ENCODE measurements at regions not wholly inside any gene's neighbourhood (a gene's known extent, or its start where the extent isn't known, plus 50 kb on each side); places are given as distances from the start of the nearest gene placed in this dataset.

DNA sequence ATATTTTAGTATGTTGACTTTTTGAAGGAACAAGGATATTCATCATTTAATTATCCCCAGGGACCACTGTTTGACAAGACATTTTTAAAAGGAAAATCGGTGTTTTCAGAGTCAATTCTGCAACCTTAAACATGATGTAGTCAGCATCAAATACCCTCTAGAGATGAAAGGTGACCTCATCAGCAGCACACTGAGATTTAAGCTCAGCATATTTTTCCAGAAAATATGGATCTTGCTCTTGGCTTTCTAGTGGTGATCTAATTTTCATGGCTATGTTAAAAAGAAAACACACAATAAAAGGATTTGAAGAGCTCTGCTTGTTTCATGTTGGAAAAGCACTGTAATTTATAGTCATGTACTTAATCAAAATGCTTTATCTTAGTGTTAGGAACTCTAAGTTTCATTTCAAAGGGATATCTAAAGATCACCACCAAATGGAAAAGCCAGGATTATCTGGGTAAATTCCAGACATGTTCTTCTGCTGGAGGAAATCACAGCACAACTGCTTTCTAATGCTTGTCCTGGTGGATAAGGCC is 487.2 kb downstream of the ENC1 start:
- no peaks in the 10 kb centered on the region for H3K36me3 ChIP-seq (ENCODE audit: control insufficient read depth in 2 of 2, insufficient read depth in 2 of 2, low read length in 2 of 2)
- H3K27ac ChIP-seq (ENCODE audit: low read length) = no peak overlapping the region
- no peaks in the 10 kb centered on the region for H3K9me3 ChIP-seq (ENCODE audit: control insufficient read depth in 2 of 2, low read length in 2 of 2)
- H3K9ac ChIP-seq (ENCODE audit: low read length in 2 of 2) = no peak overlapping the region
- peaks cover under 1% of the 10 kb centered on the region for H3K4me1 ChIP-seq (ENCODE audit: control insufficient read depth, insufficient read depth, low read length)
- no peaks in the 10 kb centered on the region for H3K27me3 ChIP-seq (ENCODE audit: control insufficient read depth in 1 of 2, insufficient read depth in 2 of 2, low read length in 2 of 2)
- H3K4me3 ChIP-seq (ENCODE audit: low read length in 2 of 2) = no peak overlapping the region

DNA sequence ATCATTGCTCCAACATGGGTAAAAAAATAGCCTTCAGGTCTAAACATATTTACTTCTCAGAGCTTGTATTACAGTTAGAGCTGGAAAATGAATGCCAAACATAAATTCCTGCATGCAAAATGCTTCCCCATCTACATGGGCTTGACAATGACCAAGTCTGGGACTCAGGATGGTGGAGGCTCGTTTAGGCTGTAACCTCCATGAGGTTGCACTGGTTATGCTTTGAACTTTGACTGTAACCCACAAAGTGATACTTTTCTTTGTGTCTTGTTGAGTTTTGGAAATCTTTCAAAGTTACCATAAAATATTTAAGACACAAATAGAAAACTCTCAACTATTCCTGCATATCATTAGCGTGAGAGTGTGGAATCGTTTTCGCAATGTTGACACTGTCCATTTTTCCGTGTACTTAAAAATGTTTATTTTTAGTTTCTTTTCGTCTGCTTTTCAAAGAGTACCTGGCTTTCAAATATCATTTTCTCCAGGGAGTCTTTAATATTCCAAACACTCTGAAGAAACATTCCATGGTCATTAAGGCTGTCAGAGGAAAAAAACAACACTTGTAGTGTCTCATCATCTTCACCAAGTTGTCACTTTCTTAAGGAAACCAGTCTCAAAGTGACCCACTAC is 487.8 kb downstream of the ENC1 start:
- no peaks in the 10 kb centered on the region for H3K27me3 ChIP-seq (ENCODE audit: control insufficient read depth in 1 of 2, insufficient read depth in 2 of 2, low read length in 2 of 2)
- H3K4me3 ChIP-seq (ENCODE audit: low read length in 2 of 2) = no peak overlapping the region
- no peaks in the 10 kb centered on the region for H3K9me3 ChIP-seq (ENCODE audit: control insufficient read depth in 2 of 2, low read length in 2 of 2)
- H3K27ac ChIP-seq (ENCODE audit: low read length) = no peak overlapping the region
- no peaks in the 10 kb centered on the region for H3K36me3 ChIP-seq (ENCODE audit: control insufficient read depth in 2 of 2, insufficient read depth in 2 of 2, low read length in 2 of 2)
- H3K4me1 ChIP-seq (ENCODE audit: control insufficient read depth, insufficient read depth, low read length) = peaks cover 3% of the 10 kb centered on the region
- H3K9ac ChIP-seq (ENCODE audit: low read length in 2 of 2) = no peak overlapping the region

DNA sequence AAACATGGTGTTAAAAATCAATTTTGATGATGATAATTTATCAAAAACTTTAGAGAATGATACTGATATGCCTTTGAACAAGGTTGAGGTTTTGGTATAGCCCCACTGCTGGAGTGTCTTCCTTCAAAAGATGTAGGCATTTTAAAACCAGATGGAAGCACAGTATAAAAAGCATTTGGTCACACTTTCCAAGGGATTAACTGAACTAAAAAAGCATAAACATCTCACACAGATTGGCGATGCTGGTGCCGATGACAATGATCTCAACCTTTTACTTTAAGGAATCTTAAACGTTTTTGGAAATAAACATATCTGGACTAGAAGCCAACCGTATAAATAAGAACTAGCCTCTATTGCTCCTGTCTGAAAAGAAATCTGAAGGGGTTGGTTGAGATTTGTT is 488.4 kb downstream of the ENC1 start:
- no peak overlapping the region for H3K27ac ChIP-seq (ENCODE audit: low read length)
- H3K9me3 ChIP-seq (ENCODE audit: control insufficient read depth in 2 of 2, low read length in 2 of 2) = no peaks in the 10 kb centered on the region
- H3K36me3 ChIP-seq (ENCODE audit: control insufficient read depth in 2 of 2, insufficient read depth in 2 of 2, low read length in 2 of 2) = no peaks in the 10 kb centered on the region
- H3K27me3 ChIP-seq (ENCODE audit: control insufficient read depth in 1 of 2, insufficient read depth in 2 of 2, low read length in 2 of 2) = no peaks in the 10 kb centered on the region
- no peak overlapping the region for H3K9ac ChIP-seq (ENCODE audit: low read length in 2 of 2)
- no peak overlapping the region for H3K4me3 ChIP-seq (ENCODE audit: low read length in 2 of 2)
- peaks cover 3% of the 10 kb centered on the region for H3K4me1 ChIP-seq (ENCODE audit: control insufficient read depth, insufficient read depth, low read length)

DNA sequence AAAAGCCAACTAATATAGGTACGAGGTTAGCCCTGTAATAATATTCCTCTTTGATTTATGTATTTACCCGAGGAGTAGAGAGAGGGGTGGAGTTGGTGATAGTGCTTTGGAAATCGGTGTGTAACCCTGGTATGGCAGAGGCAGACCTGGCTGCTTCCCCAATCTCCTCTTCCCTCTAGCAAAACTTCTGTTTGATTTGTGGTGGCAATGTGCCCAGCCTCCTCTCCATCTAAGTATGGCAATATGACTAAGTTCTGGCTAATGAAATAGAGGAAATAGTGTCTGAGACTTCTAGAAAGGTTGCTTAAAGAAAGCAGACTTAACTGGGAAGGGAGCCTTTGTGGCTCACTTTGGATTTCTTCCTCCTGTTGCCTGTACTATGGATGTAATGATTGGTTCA is 491.1 kb downstream of the ENC1 start:
- Histone ChIP-seq H3K9me3 (ENCODE audit: control insufficient read depth in 2 of 2, low read length in 2 of 2) (no peaks in the 10 kb centered on the region), H3K9ac (ENCODE audit: low read length in 2 of 2) (no peak overlapping the region), H3K27me3 (ENCODE audit: control insufficient read depth in 1 of 2, insufficient read depth in 2 of 2, low read length in 2 of 2) (no peaks in the 10 kb centered on the region), H3K4me1 (ENCODE audit: control insufficient read depth, insufficient read depth, low read length) (peaks cover 3% of the 10 kb centered on the region), H3K36me3 (ENCODE audit: control insufficient read depth in 2 of 2, insufficient read depth in 2 of 2, low read length in 2 of 2) (no peaks in the 10 kb centered on the region), H3K27ac (ENCODE audit: low read length) (no peak overlapping the region), H3K4me3 (ENCODE audit: low read length in 2 of 2) (no peak overlapping the region)

DNA sequence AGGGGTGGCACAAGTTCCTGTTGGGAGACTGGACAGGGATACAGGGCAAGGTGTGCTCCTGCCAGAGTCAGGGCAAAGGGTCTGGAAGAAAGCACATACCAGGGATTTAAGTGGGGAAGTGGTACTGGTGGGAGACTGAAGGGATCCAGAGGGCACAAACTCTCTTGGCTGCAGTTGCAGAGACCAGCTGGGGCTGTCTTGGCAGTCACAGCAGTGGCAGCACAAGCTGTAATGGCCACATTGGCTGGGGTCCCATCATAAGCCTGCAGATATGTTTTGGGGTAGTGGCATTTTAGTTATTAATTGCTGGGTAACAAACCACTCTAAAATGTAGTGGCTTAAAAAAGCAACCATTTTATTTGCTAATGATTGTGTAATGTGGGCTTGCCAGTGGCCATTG is 492.2 kb downstream of the ENC1 start:
- Histone ChIP-seq H3K36me3 (ENCODE audit: control insufficient read depth in 2 of 2, insufficient read depth in 2 of 2, low read length in 2 of 2) (no peaks in the 10 kb centered on the region), H3K9me3 (ENCODE audit: control insufficient read depth in 2 of 2, low read length in 2 of 2) (no peaks in the 10 kb centered on the region), H3K4me1 (ENCODE audit: control insufficient read depth, insufficient read depth, low read length) (peaks cover 3% of the 10 kb centered on the region), H3K27ac (ENCODE audit: low read length) (no peak overlapping the region), H3K4me3 (ENCODE audit: low read length in 2 of 2) (no peak overlapping the region), H3K27me3 (ENCODE audit: control insufficient read depth in 1 of 2, insufficient read depth in 2 of 2, low read length in 2 of 2) (no peaks in the 10 kb centered on the region), H3K9ac (ENCODE audit: low read length in 2 of 2) (no peak overlapping the region)

DNA sequence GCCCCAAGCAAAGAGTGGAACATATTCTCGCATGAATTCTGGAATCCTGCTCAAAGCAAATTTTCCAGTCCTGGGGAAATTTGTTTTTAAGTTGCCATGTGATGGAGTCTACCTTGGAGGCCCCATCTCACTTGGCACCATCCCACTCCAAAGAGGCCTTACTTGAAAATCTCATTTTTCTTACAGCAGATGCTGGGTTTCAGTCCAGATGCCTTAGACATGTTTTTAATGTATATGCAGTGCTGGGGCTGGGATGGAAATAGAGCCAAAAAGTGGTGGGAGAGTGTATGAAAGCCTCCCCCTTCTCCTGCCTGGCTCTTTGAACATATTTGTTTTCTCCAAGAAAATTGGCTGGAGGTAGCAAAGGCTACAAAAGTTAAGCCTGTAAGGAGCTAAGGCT is 493.7 kb downstream of the ENC1 start:
- H3K27me3 ChIP-seq (ENCODE audit: control insufficient read depth in 1 of 2, insufficient read depth in 2 of 2, low read length in 2 of 2) = no peaks in the 10 kb centered on the region
- H3K4me3 ChIP-seq (ENCODE audit: low read length in 2 of 2) = no peak overlapping the region
- peaks cover 3% of the 10 kb centered on the region for H3K4me1 ChIP-seq (ENCODE audit: control insufficient read depth, insufficient read depth, low read length)
- H3K36me3 ChIP-seq (ENCODE audit: control insufficient read depth in 2 of 2, insufficient read depth in 2 of 2, low read length in 2 of 2) = no peaks in the 10 kb centered on the region
- H3K27ac ChIP-seq (ENCODE audit: low read length) = no peak overlapping the region
- no peaks in the 10 kb centered on the region for H3K9me3 ChIP-seq (ENCODE audit: control insufficient read depth in 2 of 2, low read length in 2 of 2)
- H3K9ac ChIP-seq (ENCODE audit: low read length in 2 of 2) = no peak overlapping the region

DNA sequence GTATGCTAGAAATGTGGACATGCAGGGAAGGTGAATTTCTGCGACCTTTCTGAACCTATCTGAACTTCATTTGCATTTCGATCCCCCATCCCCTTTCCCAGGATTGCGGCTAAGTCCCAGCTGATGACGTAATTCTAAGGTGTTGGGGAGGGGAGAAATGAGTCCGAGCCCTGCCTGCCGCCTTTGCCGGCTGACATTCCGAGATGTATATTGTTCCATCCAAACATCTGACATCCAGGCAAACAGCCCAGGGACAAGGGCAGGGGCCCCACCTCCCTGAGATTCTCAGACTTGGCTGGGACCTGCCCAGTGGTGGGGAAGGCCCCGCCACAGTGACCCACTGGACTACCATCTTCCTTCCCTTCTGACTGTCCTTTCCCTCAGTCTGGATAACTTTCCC is 494.6 kb downstream of the ENC1 start:
- Histone ChIP-seq H3K36me3 (ENCODE audit: control insufficient read depth in 2 of 2, insufficient read depth in 2 of 2, low read length in 2 of 2) (no peaks in the 10 kb centered on the region), H3K27me3 (ENCODE audit: control insufficient read depth in 1 of 2, insufficient read depth in 2 of 2, low read length in 2 of 2) (no peaks in the 10 kb centered on the region), H3K9me3 (ENCODE audit: control insufficient read depth in 2 of 2, low read length in 2 of 2) (no peaks in the 10 kb centered on the region), H3K4me3 (ENCODE audit: low read length in 2 of 2) (no peak overlapping the region), H3K9ac (ENCODE audit: low read length in 2 of 2) (no peak overlapping the region), H3K4me1 (ENCODE audit: control insufficient read depth, insufficient read depth, low read length) (peaks cover 3% of the 10 kb centered on the region), H3K27ac (ENCODE audit: low read length) (no peak overlapping the region)

DNA sequence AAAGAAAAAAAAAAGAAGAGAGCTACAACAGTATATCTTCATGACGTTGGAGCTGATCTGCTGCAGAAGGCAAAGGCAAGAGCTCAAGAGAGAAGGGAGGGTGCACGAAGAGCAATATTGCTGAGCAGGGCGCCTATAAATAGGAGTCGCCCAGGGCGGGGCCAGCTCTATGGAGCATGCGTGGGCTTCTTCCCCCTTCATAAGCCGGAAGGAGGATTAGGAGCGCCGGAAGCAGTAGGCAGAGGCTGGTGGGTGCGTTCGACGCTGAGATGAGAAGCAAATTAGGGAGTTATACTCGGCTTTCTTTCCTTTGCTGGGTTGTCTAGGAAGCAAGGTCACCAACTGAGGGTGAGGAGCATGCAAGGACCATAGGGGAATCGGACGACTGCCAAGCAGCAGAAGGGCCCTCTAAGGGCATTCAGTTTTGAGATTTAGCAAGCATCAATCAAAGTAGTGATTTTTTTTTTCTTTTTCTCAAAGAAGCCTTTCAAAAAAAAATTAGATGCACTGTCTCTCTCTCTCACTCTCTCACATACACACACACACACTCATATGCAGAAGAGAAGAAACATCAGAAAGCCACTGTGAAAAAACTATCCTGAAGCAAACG is 496.7 kb downstream of the ENC1 start:
- Histone ChIP-seq H3K9ac (ENCODE audit: low read length in 2 of 2) (no peak overlapping the region), H3K27me3 (ENCODE audit: control insufficient read depth in 1 of 2, insufficient read depth in 2 of 2, low read length in 2 of 2) (no peaks in the 10 kb centered on the region), H3K4me3 (ENCODE audit: low read length in 2 of 2) (no peak overlapping the region), H3K27ac (ENCODE audit: low read length) (no peak overlapping the region), H3K4me1 (ENCODE audit: control insufficient read depth, insufficient read depth, low read length) (peaks cover 3% of the 10 kb centered on the region), H3K9me3 (ENCODE audit: control insufficient read depth in 2 of 2, low read length in 2 of 2) (no peaks in the 10 kb centered on the region), H3K36me3 (ENCODE audit: control insufficient read depth in 2 of 2, insufficient read depth in 2 of 2, low read length in 2 of 2) (no peaks in the 10 kb centered on the region)

DNA sequence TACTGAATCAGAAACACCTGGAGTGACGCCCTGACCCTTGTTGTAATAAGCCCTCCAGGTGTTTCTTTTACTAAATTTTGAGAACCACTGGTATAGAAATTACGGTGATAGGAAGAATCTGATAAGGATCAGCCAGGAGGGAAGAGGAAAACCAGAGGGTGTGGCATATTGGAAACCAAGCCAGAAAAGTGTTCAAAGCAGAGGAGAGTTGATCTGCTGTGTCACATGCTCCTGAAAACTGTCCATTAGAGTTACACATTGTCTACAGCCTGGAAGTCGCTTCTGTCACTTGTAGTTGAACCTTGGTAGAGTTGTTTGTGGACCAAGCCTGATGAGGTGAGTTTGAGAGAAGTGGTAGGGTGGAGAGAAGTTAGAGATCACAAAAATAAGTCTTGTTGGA is 497.4 kb downstream of the ENC1 start:
- peaks cover 1% of the 10 kb centered on the region for H3K4me1 ChIP-seq (ENCODE audit: control insufficient read depth, insufficient read depth, low read length)
- no peaks in the 10 kb centered on the region for H3K27me3 ChIP-seq (ENCODE audit: control insufficient read depth in 1 of 2, insufficient read depth in 2 of 2, low read length in 2 of 2)
- H3K9ac ChIP-seq (ENCODE audit: low read length in 2 of 2) = no peak overlapping the region
- H3K4me3 ChIP-seq (ENCODE audit: low read length in 2 of 2) = no peak overlapping the region
- no peaks in the 10 kb centered on the region for H3K36me3 ChIP-seq (ENCODE audit: control insufficient read depth in 2 of 2, insufficient read depth in 2 of 2, low read length in 2 of 2)
- no peak overlapping the region for H3K27ac ChIP-seq (ENCODE audit: low read length)
- H3K9me3 ChIP-seq (ENCODE audit: control insufficient read depth in 2 of 2, low read length in 2 of 2) = no peaks in the 10 kb centered on the region

DNA sequence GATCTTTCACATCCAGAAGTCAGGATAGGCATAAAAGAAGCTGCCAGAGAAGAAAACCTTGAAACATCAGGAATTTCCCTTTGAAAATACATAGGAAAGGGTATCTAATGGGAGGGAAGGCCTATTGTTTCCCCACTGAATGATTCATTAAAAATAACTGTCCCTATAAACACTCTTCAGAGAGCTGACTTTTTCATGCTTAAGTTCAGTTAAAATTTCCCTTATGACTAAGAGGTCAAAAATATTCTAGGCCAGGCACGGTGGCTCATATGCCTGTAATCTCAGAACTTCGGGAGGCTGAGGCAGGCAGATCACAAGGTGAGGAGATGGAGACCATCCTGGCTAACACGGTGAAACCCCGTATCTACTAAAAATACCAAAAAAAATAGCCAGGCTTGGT is 499.5 kb downstream of the ENC1 start:
- H3K4me3 ChIP-seq (ENCODE audit: low read length in 2 of 2) = no peak overlapping the region
- H3K27ac ChIP-seq (ENCODE audit: low read length) = no peak overlapping the region
- H3K36me3 ChIP-seq (ENCODE audit: control insufficient read depth in 2 of 2, insufficient read depth in 2 of 2, low read length in 2 of 2) = no peaks in the 10 kb centered on the region
- H3K9me3 ChIP-seq (ENCODE audit: control insufficient read depth in 2 of 2, low read length in 2 of 2) = no peaks in the 10 kb centered on the region
- no peaks in the 10 kb centered on the region for H3K27me3 ChIP-seq (ENCODE audit: control insufficient read depth in 1 of 2, insufficient read depth in 2 of 2, low read length in 2 of 2)
- H3K4me1 ChIP-seq (ENCODE audit: control insufficient read depth, insufficient read depth, low read length) = no peaks in the 10 kb centered on the region
- H3K9ac ChIP-seq (ENCODE audit: low read length in 2 of 2) = no peak overlapping the region

DNA sequence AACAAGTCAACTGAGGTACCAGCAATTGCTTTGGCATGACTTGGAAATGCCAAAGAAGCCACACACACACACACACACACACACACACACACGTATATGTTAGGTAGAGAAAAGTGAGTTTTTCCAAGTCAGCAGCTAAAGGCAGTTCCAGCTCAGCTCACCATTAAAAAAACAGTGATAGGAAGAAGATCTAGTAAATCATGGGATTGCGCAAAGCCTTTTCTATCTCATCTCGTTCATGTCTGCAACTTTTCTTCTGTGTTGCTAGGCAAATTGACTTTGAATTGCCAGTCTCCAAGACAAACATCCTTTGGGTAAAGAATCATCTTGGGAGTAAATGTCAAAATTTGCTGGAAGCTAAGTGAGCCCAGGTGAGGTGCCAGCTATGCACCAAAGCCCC is 500.1 kb downstream of the ENC1 start:
- H3K27me3 ChIP-seq (ENCODE audit: control insufficient read depth in 1 of 2, insufficient read depth in 2 of 2, low read length in 2 of 2) = no peaks in the 10 kb centered on the region
- no peaks in the 10 kb centered on the region for H3K36me3 ChIP-seq (ENCODE audit: control insufficient read depth in 2 of 2, insufficient read depth in 2 of 2, low read length in 2 of 2)
- H3K4me3 ChIP-seq (ENCODE audit: low read length in 2 of 2) = no peak overlapping the region
- no peak overlapping the region for H3K9ac ChIP-seq (ENCODE audit: low read length in 2 of 2)
- no peaks in the 10 kb centered on the region for H3K9me3 ChIP-seq (ENCODE audit: control insufficient read depth in 2 of 2, low read length in 2 of 2)
- H3K27ac ChIP-seq (ENCODE audit: low read length) = no peak overlapping the region
- no peaks in the 10 kb centered on the region for H3K4me1 ChIP-seq (ENCODE audit: control insufficient read depth, insufficient read depth, low read length)
